ENCODE measurements at regions not wholly inside any gene's neighbourhood (a gene's known extent, or its start where the extent isn't known, plus 50 kb on each side); places are given as distances from the start of the nearest gene placed in this dataset.

DNA sequence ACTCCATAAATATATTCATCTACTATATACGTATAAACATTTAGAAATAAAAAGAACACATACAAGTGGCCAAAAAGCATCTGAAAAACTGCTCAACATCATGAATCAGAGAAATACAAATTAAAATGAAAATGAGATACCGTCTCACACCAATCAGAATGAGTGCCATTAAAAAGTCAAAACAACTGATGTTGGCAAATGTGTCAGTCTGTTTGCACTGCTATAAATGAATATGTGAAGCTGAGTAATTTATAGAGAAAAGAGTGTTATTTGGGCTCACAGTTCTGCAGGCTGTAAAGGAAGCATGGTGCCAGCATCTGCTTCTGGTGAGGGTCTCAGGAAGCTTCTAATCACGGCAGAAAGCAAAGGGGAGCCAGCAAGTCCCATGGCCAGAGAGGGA lies 620.3 kb upstream of the CCDC54 start:
- Histone ChIP-seq H4K20me1 (ENCODE audit: insufficient read depth, low read length) (no peaks in the 10 kb centered on the region), H3K27me3 (ENCODE audit: insufficient read depth, low read length, poor library complexity) (no peaks in the 10 kb centered on the region), H3K9me3 (ENCODE audit: insufficient read depth, low read length, severe bottlenecking) (peaks cover 7% of the 10 kb centered on the region), H3K4me2 (ENCODE audit: insufficient read depth, low read length) (no peak overlapping the region), H3K79me2 (ENCODE audit: insufficient read depth, low read length) (no peaks in the 10 kb centered on the region), H3K9ac (ENCODE audit: low read depth, low read length) (no peak overlapping the region), H3K4me3 (ENCODE audit: low read depth in 1 of 2, low read length in 2 of 2) (no peak overlapping the region), H3K36me3 (ENCODE audit: insufficient read depth, low read length) (no peaks in the 10 kb centered on the region), H3K4me1 (ENCODE audit: insufficient read depth, low read length) (no peaks in the 10 kb centered on the region), H2AFZ (ENCODE audit: low read depth, low read length) (peak overlapping the region; percentile 34; the same call in 1 of the 2 replicates), H3K27ac (ENCODE audit: low read length) (no peak overlapping the region)
- TF ChIP-seq, protein P1, sequence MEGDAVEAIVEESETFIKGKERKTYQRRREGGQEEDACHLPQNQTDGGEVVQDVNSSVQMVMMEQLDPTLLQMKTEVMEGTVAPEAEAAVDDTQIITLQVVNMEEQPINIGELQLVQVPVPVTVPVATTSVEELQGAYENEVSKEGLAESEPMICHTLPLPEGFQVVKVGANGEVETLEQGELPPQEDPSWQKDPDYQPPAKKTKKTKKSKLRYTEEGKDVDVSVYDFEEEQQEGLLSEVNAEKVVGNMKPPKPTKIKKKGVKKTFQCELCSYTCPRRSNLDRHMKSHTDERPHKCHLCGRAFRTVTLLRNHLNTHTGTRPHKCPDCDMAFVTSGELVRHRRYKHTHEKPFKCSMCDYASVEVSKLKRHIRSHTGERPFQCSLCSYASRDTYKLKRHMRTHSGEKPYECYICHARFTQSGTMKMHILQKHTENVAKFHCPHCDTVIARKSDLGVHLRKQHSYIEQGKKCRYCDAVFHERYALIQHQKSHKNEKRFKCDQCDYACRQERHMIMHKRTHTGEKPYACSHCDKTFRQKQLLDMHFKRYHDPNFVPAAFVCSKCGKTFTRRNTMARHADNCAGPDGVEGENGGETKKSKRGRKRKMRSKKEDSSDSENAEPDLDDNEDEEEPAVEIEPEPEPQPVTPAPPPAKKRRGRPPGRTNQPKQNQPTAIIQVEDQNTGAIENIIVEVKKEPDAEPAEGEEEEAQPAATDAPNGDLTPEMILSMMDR (IDR thresholded peaks at IDR 0.05; ENCODE audit: borderline replicate concordance, extremely low read depth, low read length, poor library complexity, severe bottlenecking): no peak
- ATAC-seq (ENCODE audit: insufficient read depth, low read depth) (no peak), DNase-seq (no peak)

DNA sequence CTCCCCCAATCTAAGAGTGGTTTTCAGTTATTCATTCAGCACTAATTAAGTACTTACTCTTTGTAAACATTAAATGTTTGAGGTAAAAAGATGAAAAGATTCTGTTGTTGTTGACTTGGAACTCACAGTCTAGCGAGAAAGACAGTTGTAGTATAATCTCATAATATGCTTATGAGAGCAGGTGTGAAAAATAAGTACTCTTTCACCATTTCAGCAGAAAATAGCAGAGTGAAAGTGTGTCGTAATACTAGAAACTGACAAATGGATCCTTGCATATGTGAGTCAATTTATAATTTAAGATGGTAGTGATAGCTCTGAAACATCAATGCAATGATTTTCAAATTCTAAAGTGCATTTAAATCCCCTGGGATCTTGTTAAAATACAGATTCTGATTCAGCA lies 618.8 kb upstream of the CCDC54 start:
- ATAC-seq (ENCODE audit: insufficient read depth, low read depth) (no peak), DNase-seq (no peak)
- H3K9me3 ChIP-seq (ENCODE audit: insufficient read depth, low read length, severe bottlenecking): peaks cover 7% of the 10 kb centered on the region
- H3K4me3 ChIP-seq (ENCODE audit: low read depth in 1 of 2, low read length in 2 of 2): no peak overlapping the region
- H3K27me3 ChIP-seq (ENCODE audit: insufficient read depth, low read length, poor library complexity): no peaks in the 10 kb centered on the region
- no peak for TF ChIP-seq EZH2 (IDR thresholded peaks at IDR 0.05; ENCODE audit: borderline replicate concordance, low read depth, low read length, severe bottlenecking)
- TF ChIP-seq, protein P1 (IDR thresholded peaks at IDR 0.05; ENCODE audit: borderline replicate concordance, extremely low read depth, low read length, poor library complexity, severe bottlenecking): no peak
- H3K79me2 ChIP-seq (ENCODE audit: insufficient read depth, low read length): no peaks in the 10 kb centered on the region
- no peak overlapping the region for H2AFZ ChIP-seq (ENCODE audit: low read depth, low read length)
- no peak overlapping the region for H3K4me2 ChIP-seq (ENCODE audit: insufficient read depth, low read length)
- H3K9ac ChIP-seq (ENCODE audit: low read depth, low read length): no peak overlapping the region
- H3K36me3 ChIP-seq (ENCODE audit: insufficient read depth, low read length): no peaks in the 10 kb centered on the region
- H4K20me1 ChIP-seq (ENCODE audit: insufficient read depth, low read length): no peaks in the 10 kb centered on the region
- no peaks in the 10 kb centered on the region for H3K4me1 ChIP-seq (ENCODE audit: insufficient read depth, low read length)
- H3K27ac ChIP-seq (ENCODE audit: low read length): no peak overlapping the region

GRCh38 chr3:106759731-106760130 lies 617.5 kb upstream of the CCDC54 start:
- Histone ChIP-seq H3K4me2 (ENCODE audit: insufficient read depth, low read length) (no peak overlapping the region), H4K20me1 (ENCODE audit: insufficient read depth, low read length) (no peaks in the 10 kb centered on the region), H3K4me3 (ENCODE audit: low read depth in 1 of 2, low read length in 2 of 2) (no peak overlapping the region), H2AFZ (ENCODE audit: low read depth, low read length) (no peak overlapping the region), H3K9ac (ENCODE audit: low read depth, low read length) (no peak overlapping the region), H3K27me3 (ENCODE audit: insufficient read depth, low read length, poor library complexity) (no peaks in the 10 kb centered on the region), H3K4me1 (ENCODE audit: insufficient read depth, low read length) (no peaks in the 10 kb centered on the region), H3K79me2 (ENCODE audit: insufficient read depth, low read length) (no peaks in the 10 kb centered on the region), H3K36me3 (ENCODE audit: insufficient read depth, low read length) (no peaks in the 10 kb centered on the region), H3K27ac (ENCODE audit: low read length) (no peak overlapping the region), H3K9me3 (ENCODE audit: insufficient read depth, low read length, severe bottlenecking) (peaks cover 7% of the 10 kb centered on the region)
- no peak for DNase-seq
- TF ChIP-seq, protein P1 (IDR thresholded peaks at IDR 0.05; ENCODE audit: borderline replicate concordance, extremely low read depth, low read length, poor library complexity, severe bottlenecking): no peak
- ATAC-seq (ENCODE audit: insufficient read depth, low read depth): no peak

DNA sequence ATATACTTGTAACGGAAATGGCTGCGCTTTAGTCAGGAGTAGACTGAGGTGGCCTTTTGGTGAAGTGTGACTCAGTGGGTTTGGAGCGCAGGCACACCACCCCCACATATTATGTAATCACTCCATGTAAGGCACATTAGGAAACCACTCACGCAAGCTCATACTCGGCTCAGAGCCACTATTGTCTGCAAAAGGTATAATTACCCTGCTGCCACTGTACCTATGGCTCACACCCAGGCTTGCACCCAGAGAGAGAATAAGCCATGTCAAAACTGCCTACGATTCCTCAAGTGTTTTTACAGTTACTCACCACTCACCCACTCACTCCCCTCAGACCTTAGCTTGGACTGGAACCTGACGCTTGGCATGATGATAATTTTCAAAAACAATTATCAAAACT lies 611.9 kb upstream of the CCDC54 start:
- no peak overlapping the region for H3K9ac ChIP-seq (ENCODE audit: low read depth, low read length)
- H3K4me1 ChIP-seq (ENCODE audit: insufficient read depth, low read length): no peaks in the 10 kb centered on the region
- no peaks in the 10 kb centered on the region for H3K9me3 ChIP-seq (ENCODE audit: insufficient read depth, low read length, severe bottlenecking)
- H3K79me2 ChIP-seq (ENCODE audit: insufficient read depth, low read length): no peaks in the 10 kb centered on the region
- ATAC-seq (ENCODE audit: insufficient read depth, low read depth): no peak
- H4K20me1 ChIP-seq (ENCODE audit: insufficient read depth, low read length): no peaks in the 10 kb centered on the region
- H3K4me2 ChIP-seq (ENCODE audit: insufficient read depth, low read length): no peak overlapping the region
- no peak overlapping the region for H3K27ac ChIP-seq (ENCODE audit: low read length)
- no peak overlapping the region for H2AFZ ChIP-seq (ENCODE audit: low read depth, low read length)
- no peak for TF ChIP-seq EZH2 (IDR thresholded peaks at IDR 0.05; ENCODE audit: borderline replicate concordance, low read depth, low read length, severe bottlenecking)
- TF ChIP-seq, protein P1 (IDR thresholded peaks at IDR 0.05; ENCODE audit: borderline replicate concordance, extremely low read depth, low read length, poor library complexity, severe bottlenecking): no peak
- DNase-seq: no peak
- no peak overlapping the region for H3K4me3 ChIP-seq (ENCODE audit: low read depth in 1 of 2, low read length in 2 of 2)
- no peaks in the 10 kb centered on the region for H3K36me3 ChIP-seq (ENCODE audit: insufficient read depth, low read length)
- H3K27me3 ChIP-seq (ENCODE audit: insufficient read depth, low read length, poor library complexity): no peaks in the 10 kb centered on the region
